PC-9 (cell line): ENCODE measurements at regions not wholly inside any gene's neighbourhood (a gene's known extent, or its start where the extent isn't known, plus 50 kb on each side); places are given as distances from the start of the nearest gene placed in this dataset.

Experiments
- BruUV-seq: library from RNA; stranded (reverse); fragments of 400-500 nt; replicated peaks from 2 replicates; lab custom pipeline; 2021; lab: Mats Ljungman, UMichigan
- CTCF ChIA-PET: fragments of 300-600 bp; sonication (Branson Sonifier 250); formaldehyde crosslinking; loops from one replicate; lab custom pipeline; 2022; ENCODE audit warnings: antibody characterized with exemption; lab: Charles Lee
- POLR2A ChIA-PET: fragments of 300-600 bp; sonication (Branson Sonifier 250); formaldehyde crosslinking; loops from one replicate; lab custom pipeline; 2022; ENCODE audit warnings: antibody characterized with exemption; ENCODE audit not compliant: unreplicated experiment; lab: Charles Lee
- DNase-seq, 2 experiments: peaks; one replicate each; pipeline versions ENCODE4 v3.0.0 to v3.0.0-alpha.2; 2015 to 2022; ENCODE audit warnings: mixed read lengths in 1 of 2
- H2AFZ ChIP-seq: fragments of 200-600 bp; sonication (generic); 2 replicates; pipeline ENCODE4 v1.8.1; 2017; ENCODE audit warnings: antibody characterized with exemption
- H3F3A ChIP-seq: fragments of 200-600 bp; sonication (generic); 2 replicates; pipeline ENCODE4 v1.8.1; 2017; ENCODE audit warnings: antibody characterized with exemption, mild to moderate bottlenecking, low read depth; ENCODE audit not compliant: insufficient read depth
- H3K27ac ChIP-seq: fragments of 200-600 bp; sonication (generic); 2 replicates; pipeline ENCODE4 v1.6.1; 2016; ENCODE audit warnings: mixed run types
- H3K27me3 ChIP-seq: fragments of 200-600 bp; sonication (generic); 2 replicates; pipeline ENCODE4 v1.6.1; 2016; ENCODE audit warnings: low read depth, mixed run types; ENCODE audit not compliant: insufficient read depth
- H3K36me3 ChIP-seq: fragments of 200-600 bp; sonication (generic); 2 replicates; pipeline ENCODE4 v1.6.1; 2016; ENCODE audit warnings: low read depth, mixed run types
- H3K4me1 ChIP-seq: fragments of 200-600 bp; sonication (generic); replicated peaks from 2 replicates; pipeline ENCODE4 v1.6.1; 2016; ENCODE audit warnings: mixed run types; ENCODE audit not compliant: insufficient read depth
- H3K4me2 ChIP-seq: fragments of 200-600 bp; sonication (generic); 2 replicates; pipeline ENCODE4 v1.6.1; 2017; ENCODE audit warnings: mixed run types
- H3K4me3 ChIP-seq: fragments of 200-600 bp; sonication (generic); 2 replicates; pipeline ENCODE4 v1.6.1; 2016; ENCODE audit warnings: mixed run types
- H3K79me2 ChIP-seq: fragments of 200-600 bp; sonication (generic); 2 replicates; pipeline ENCODE4 v1.6.1; 2017; ENCODE audit warnings: low read depth, mixed run types
- H3K9me2 ChIP-seq: fragments of 200-600 bp; sonication (generic); 2 replicates; pipeline ENCODE4 v1.8.1; 2017; ENCODE audit warnings: mild to moderate bottlenecking; ENCODE audit not compliant: insufficient read depth
- H3K9me3 ChIP-seq: fragments of 200-600 bp; sonication (generic); 2 replicates; pipeline ENCODE4 v1.8.1; 2016; ENCODE audit warnings: low read depth; ENCODE audit not compliant: insufficient read depth
- H4K20me1 ChIP-seq: fragments of 200-600 bp; sonication (generic); 2 replicates; pipeline ENCODE4 v1.8.1; 2017; ENCODE audit not compliant: insufficient read depth
- CTCF ChIP-seq: fragments of 200-600 bp; sonication (generic); conservative IDR thresholded peaks from 2 replicates; pipeline ENCODE4 v1.6.1; 2017; ENCODE audit warnings: mixed run types, antibody characterized with exemption, mild to moderate bottlenecking, moderate library complexity
- EZH2 ChIP-seq: fragments of 200-600 bp; sonication (generic); IDR thresholded peaks from 2 replicates; pipeline ENCODE4 v1.8.0; 2017; ENCODE audit warnings: antibody characterized with exemption, low read depth
- intact Hi-C: fragments of 100-400 bp; cut with micrococcal nuclease; formaldehyde crosslinking; loops from one replicate; pipeline ENCODE4 v1.10.0; 2022; ENCODE audit not compliant: unreplicated experiment

- H3K27me3 ChIP-seq = no peaks in the 10 kb centered on the region
- TF ChIP-seq EZH2 (no peak), CTCF (no peak)
- H3K79me2 ChIP-seq = no peaks in the 10 kb centered on the region
- H3K4me1 ChIP-seq = no peaks in the 10 kb centered on the region
- H3K9me2 ChIP-seq = no peaks in the 10 kb centered on the region; the same call in 1 of the 2 replicates
- CTCF ChIA-PET = no interaction called here
- H3K36me3 ChIP-seq = no peaks in the 10 kb centered on the region
- no peaks in the 10 kb centered on the region for H3F3A ChIP-seq
- POLR2A ChIA-PET = no interaction called here
- BruUV-seq = no TSS peak
- no peak for DNase-seq
- no peak overlapping the region for H2AFZ ChIP-seq
- H3K9me3 ChIP-seq = no peaks in the 10 kb centered on the region
- no peak overlapping the region for H3K4me2 ChIP-seq
- no peak overlapping the region for H3K4me3 ChIP-seq
- no peaks in the 10 kb centered on the region for H4K20me1 ChIP-seq
- intact Hi-C loops = no loop called here
- no peak overlapping the region for H3K27ac ChIP-seq
These were observed 53.5 kb downstream of the STRIT1 start for GRCh38 chr3:155239960-155240359.

- DNase-seq = no peak
- ChIA-PET CTCF (no interaction called here), POLR2A (no interaction called here)
- H3K4me2 ChIP-seq = no peak overlapping the region
- no peak for TF ChIP-seq EZH2
- TF ChIP-seq CTCF = no peak
- BruUV-seq = no TSS peak
- no peak overlapping the region for H2AFZ ChIP-seq
- H3K4me1 ChIP-seq = peaks cover 2% of the 10 kb centered on the region
- no peak overlapping the region for H3K27ac ChIP-seq
- no peaks in the 10 kb centered on the region for H3F3A ChIP-seq
- no peaks in the 10 kb centered on the region; the same call in 1 of the 2 replicates for H3K9me2 ChIP-seq
- intact Hi-C loops = no loop called here
- H3K9me3 ChIP-seq = 0 out of 2 replicates have a peak, but pooled peaks cover 4% of the 10 kb centered on the region
- no peaks in the 10 kb centered on the region for H3K79me2 ChIP-seq
- no peak overlapping the region for H3K4me3 ChIP-seq
- no peaks in the 10 kb centered on the region for H3K27me3 ChIP-seq
- no peaks in the 10 kb centered on the region for H4K20me1 ChIP-seq
- H3K36me3 ChIP-seq = no peaks in the 10 kb centered on the region
These were observed 54.6 kb downstream of the STRIT1 start for GRCh38 chr3:155238845-155239244.

GRCh38 chr3:155236473-155236872 is 57.0 kb downstream of the STRIT1 start:
- H3K27ac ChIP-seq = no peak overlapping the region
- H4K20me1 ChIP-seq = no peaks in the 10 kb centered on the region
- no peaks in the 10 kb centered on the region; the same call in 1 of the 2 replicates for H3K9me2 ChIP-seq
- H3K9me3 ChIP-seq = 0 out of 2 replicates have a peak, but pooled peaks cover 4% of the 10 kb centered on the region
- no peak overlapping the region for H2AFZ ChIP-seq
- TF ChIP-seq EZH2 = no peak
- no peak for TF ChIP-seq CTCF
- H3F3A ChIP-seq = peaks cover 14% of the 10 kb centered on the region
- H3K4me2 ChIP-seq = no peak overlapping the region
- CTCF ChIA-PET = interaction anchor here (1.2 kb wide), 1 partner anchor 89 kb away, joined by 3 read pairs; no protein-coding TSS in a partner anchor
- no peak for DNase-seq
- POLR2A ChIA-PET = no interaction called here
- peaks cover 23% of the 10 kb centered on the region for H3K4me1 ChIP-seq
- intact Hi-C loops = no loop called here
- no peaks in the 10 kb centered on the region for H3K27me3 ChIP-seq
- H3K4me3 ChIP-seq = no peak overlapping the region
- H3K79me2 ChIP-seq = no peaks in the 10 kb centered on the region
- H3K36me3 ChIP-seq = no peaks in the 10 kb centered on the region
- no TSS peak for BruUV-seq
